Inflammatory macrophage (primary cell): ENCODE measurements at regions not wholly inside any gene's neighbourhood (a gene's known extent, or its start where the extent isn't known, plus 50 kb on each side); places are given as distances from the start of the nearest gene placed in this dataset.
A peak's percentile ranks its signal among the peaks of the same experiment; 100 is the strongest.

Experiments
- DNase-seq, 2 donors: peaks; one replicate each; pipeline ENCODE4 v3.0.0-alpha.2; 2020 to 2022

GRCh38 chr9:129487658-129488483 is 133.0 kb downstream of the C9orf50 start:
- peak; percentile 33 to 52 for DNase-seq

DNA sequence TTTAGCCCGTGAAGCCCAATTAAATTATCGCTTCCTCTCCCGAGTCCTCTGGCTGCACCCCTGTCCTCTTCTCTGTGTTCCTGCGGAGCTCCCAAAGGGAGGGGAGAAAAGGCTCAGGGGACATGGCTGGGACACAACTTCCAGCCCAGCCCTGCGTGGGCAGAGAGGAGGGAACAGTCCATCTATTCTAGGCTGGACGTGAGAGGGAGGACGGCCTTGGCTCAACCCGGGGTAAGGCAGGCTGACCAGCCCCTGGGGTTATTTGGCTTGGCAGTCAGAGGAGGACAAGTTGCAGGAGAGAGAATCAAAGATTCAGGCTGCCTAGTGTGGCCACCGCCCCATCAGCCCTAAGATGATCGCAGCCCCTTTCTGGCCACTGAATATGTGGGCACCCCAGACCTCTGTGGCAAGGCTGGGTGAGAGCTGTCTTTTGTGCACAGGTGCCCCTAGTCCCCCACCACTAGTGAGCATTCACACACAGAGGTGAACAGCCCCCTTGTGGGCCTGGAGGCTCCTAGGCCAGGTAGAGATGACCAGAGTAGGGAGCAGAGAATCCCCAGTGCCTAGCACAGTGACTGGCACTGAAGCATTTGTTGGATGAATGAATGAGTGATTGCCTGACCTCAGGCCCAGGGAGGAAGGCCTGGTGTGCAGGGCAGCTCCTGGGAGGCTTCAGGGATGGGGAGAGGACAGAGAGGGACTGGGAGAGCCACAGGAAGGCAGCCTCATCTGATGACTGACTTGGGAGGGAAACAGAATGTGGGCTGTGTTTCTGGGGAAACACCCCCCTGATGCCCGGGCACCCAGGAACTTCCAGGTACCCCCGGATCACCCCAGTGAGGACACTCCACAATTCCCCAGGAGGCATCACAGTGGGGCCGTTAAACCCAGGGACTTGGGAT is 133.9 kb downstream of the C9orf50 start:
- no peak for DNase-seq

DNA sequence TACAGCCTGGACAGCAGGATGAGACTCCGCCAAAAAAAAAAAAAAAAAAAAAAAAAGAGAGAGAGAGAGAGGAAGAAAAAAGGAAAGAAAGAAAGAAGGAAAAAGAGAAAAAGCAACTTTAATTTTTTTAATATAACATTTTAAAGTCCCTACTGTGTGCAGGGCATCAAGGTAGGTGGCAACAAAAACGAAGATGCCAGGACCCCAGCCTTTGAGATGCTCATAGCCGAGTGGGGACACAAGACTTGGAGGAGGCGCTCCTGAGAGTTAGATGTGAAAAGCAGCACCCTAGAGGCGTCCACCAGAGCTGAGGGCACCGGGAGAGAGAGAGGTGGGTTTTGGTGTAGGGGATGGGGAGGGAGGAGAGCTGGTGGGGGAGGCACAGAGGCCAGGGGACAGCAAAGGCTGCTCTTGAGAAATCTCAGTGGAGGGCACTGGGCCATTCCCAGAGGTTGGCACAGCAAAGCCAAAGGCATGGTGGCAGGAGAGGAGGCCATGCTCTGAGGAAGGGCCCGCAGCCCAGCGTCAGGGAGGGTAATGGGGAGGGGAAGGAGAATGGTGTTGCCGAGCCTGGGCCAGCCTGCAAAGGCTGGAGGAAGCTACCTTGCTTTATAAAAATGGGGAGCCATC is 135.6 kb downstream of the C9orf50 start:
- no peak for DNase-seq

DNA sequence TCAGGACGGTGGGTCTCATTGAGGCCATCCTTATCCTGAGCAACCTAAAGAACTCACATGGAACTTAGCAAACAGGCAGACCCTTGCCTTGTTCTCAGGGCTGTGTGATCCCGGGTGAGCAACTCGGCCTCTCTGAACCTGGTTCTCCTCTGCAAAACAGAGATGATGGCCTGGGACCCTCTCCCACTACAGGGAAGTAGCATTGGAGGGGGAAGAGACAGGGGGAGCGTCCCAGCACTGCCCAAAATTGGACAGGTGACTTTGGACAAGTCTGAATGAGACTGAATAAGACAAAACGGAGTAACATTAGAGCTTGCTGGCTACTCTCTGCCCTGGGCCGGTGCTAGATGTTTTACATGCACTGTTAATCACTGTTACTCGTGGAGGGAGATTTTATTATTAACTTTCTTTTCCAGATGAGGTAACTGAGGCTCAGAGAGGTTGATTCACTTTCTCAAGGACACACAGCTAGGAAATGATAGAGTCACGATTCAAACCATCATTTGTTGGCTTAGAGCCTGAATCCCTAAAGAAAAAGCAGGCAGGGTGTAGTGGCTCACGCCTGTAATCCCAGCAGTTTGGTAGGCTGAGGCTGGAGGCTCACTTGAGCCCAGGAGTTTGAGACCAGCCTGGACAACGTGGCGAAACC is 136.4 kb downstream of the C9orf50 start:
- no peak for DNase-seq

GRCh38 chr9:129483415-129484351 is 137.2 kb downstream of the C9orf50 start:
- DNase-seq, result peak; percentile 38 to 71

- peak; percentile 37 to 66 for DNase-seq
Measured at GRCh38 chr9:129482521-129483414, 138.1 kb downstream of the C9orf50 start.

- DNase-seq, result no peak
Measured at GRCh38 chr9:129481810-129482511, 138.9 kb downstream of the C9orf50 start.

GRCh38 chr9:129481424-129481809 is 139.5 kb downstream of the C9orf50 start:
- no peak for DNase-seq

GRCh38 chr9:129480745-129481144 is 140.2 kb downstream of the C9orf50 start:
- DNase-seq, result no peak

DNA sequence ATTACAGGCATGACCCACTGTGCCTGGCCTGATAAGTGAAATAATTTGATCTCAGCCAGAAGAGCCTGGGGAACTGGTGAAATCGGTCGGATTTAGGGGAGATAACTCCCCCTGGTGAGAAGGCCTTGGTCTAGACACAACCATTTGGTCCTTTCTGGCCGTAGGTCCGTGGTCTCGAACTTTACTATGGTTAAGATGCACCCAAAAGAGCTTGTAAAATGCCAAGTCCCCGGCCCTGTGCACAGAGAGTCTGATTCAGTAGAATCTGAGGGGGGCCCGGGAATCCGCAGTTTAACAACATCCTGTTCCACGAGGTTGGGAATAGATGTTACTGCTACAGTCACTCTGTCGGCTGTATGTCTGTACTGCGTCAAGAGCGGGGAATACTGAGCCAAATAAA is 140.7 kb downstream of the C9orf50 start:
- DNase-seq, result no peak

DNA sequence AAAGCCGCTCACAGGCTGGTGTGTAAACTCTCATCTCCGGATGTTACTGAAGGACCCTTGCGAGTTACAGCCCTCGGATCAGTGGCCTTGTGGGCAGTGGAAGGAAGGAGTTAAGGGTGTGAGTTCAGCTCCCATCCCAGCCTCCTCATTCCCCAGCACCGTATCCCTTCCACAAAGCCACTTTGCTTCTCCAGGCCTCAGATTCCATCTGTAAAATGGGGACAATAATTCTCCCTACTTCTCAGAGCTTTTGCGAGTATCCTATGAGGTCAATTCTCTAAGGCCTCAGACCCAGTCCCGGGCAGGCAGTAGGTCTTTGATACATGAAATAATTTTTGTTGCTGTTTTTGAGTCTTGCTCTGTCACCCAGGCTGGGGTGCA is 141.3 kb downstream of the C9orf50 start:
- DNase-seq, result no peak

GRCh38 chr9:129478961-129479630 is 141.8 kb downstream of the C9orf50 start:
- DNase-seq, result no peak

DNA sequence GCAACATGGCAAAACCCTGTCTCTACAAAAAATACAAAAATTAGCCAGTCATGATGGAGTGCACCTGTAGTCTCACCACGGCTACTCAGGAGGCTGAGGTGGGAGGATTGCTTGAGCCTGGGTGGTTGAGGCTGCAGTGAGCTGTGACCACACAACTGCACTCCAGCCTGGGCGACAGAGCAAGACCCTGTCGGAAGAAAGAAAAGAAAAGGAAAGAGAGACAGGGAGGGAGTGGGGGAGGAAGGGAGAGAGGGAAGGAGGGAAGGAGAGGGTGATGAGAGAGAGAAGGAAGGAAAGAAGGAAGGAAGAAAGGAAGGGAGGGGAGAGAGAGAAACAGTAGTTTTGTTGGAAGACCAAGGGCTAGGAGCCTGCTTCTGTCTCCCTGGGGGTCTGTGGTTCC is 142.4 kb downstream of the C9orf50 start:
- no peak for DNase-seq

DNA sequence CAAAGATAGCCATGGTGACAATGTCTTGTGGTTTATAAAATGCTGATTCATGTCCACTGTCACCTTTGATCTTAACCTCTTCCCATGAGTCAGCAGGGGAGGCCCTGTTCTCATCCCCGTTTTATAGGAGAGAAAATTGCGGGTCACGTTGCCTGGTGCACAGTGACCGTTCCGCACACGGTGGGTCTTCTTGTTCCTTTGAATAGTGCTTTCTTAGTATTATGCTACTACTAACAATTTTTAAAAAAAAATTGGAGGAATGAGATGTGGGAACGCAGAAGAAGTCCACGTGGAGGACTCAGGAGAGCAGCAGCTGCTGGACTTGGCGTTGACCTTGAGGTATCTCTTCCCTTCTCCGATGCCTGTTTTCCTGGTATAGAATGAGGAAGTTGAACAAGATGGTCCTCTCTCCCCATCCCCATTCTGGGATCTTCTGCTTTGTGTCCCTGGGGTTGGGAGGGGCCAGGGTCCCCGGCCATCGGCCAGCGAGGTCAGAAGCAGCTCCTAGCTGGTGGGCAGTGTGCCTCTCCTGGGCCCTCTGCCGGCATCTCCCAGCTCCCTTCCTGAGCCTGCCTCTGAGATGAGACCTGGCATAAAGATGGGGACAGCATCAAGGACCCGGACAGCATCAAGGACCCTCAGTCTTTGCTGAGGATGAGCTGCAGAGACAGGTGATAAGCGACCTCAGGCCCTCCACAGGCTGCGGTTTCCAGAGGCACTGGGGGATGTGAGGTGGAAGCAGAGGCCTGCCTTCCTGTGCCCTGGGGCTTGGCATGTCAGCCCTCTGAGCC is 143.9 kb downstream of the C9orf50 start:
- no peak for DNase-seq

- DNase-seq, result no peak
Measured at GRCh38 chr9:129474740-129475404, 146.0 kb downstream of the C9orf50 start.

GRCh38 chr9:129473523-129474244 is 147.2 kb downstream of the C9orf50 start:
- no peak for DNase-seq

DNA sequence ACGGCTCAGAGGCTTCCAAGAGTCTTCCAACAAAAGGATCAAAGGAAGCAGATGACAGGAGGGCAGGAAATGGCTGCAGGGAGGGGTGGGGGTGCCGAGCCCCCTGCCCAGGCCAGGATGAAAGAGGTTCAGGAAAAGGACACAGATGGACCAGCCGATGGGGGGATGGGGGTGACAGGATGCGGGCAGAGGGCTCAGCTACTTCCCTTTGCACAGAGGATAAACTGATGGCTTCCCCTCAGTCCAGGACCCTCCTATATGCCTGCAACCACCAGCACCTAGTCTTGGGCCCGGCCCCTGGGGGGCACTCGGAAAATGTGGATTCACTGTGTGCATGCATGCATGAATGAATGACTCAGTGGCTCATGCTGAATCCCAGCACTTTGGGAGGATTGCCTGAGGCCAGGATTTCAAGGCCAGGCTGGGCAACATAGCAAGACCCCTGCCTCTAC is 148.2 kb downstream of the C9orf50 start:
- no peak for DNase-seq
